ENCODE measurements at regions not wholly inside any gene's neighbourhood (a gene's known extent, or its start where the extent isn't known, plus 50 kb on each side); places are given as distances from the start of the nearest gene placed in this dataset.

GRCh38 chr5:57671371-57671770 is 188.8 kb upstream of the ACTBL2 start:
- Histone ChIP-seq H3K9me3 (no peaks in the 10 kb centered on the region), H3K36me3 (ENCODE audit: control insufficient read depth, insufficient read depth, low read length) (no peaks in the 10 kb centered on the region), H3K27me3 (replicated peaks; ENCODE audit: control insufficient read depth, insufficient read depth, low read length) (no peaks in the 10 kb centered on the region), H3K4me1 (peaks cover 2% of the 10 kb centered on the region; the same call in 1 of the 2 replicates), H3K4me3 (ENCODE audit: low read depth, low read length) (no peak overlapping the region)
- Mint-ChIP-seq H3K9me3 (ENCODE audit: unreplicated experiment) (no peaks in the 10 kb centered on the region), H3K4me1 (ENCODE audit: low read depth, unreplicated experiment) (peaks cover 6% of the 10 kb centered on the region), H3K36me3 (ENCODE audit: insufficient read depth, unreplicated experiment) (no peaks in the 10 kb centered on the region), H3K27ac (ENCODE audit: unreplicated experiment) (no peak overlapping the region), H3K27me3 (ENCODE audit: insufficient read depth, unreplicated experiment) (no peaks in the 10 kb centered on the region), H3K4me3 (ENCODE audit: unreplicated experiment) (no peak overlapping the region)
- no peak for DNase-seq
- no TSS peak for BruUV-seq (replicated peaks)
- TF ChIP-seq, protein P1, sequence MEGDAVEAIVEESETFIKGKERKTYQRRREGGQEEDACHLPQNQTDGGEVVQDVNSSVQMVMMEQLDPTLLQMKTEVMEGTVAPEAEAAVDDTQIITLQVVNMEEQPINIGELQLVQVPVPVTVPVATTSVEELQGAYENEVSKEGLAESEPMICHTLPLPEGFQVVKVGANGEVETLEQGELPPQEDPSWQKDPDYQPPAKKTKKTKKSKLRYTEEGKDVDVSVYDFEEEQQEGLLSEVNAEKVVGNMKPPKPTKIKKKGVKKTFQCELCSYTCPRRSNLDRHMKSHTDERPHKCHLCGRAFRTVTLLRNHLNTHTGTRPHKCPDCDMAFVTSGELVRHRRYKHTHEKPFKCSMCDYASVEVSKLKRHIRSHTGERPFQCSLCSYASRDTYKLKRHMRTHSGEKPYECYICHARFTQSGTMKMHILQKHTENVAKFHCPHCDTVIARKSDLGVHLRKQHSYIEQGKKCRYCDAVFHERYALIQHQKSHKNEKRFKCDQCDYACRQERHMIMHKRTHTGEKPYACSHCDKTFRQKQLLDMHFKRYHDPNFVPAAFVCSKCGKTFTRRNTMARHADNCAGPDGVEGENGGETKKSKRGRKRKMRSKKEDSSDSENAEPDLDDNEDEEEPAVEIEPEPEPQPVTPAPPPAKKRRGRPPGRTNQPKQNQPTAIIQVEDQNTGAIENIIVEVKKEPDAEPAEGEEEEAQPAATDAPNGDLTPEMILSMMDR (IDR thresholded peaks at IDR 0.05; ENCODE audit: insufficient read depth in 1 of 2, low read depth in 1 of 2, low read length in 1 of 2, severe bottlenecking in 1 of 2, unreplicated experiment in 1 of 2), result no peak
- intact Hi-C loops (cut with micrococcal nuclease; ENCODE audit: unreplicated experiment), result no loop called here
- POLR2A ChIA-PET, result no interaction called here
- CTCF ChIA-PET, result no interaction called here

DNA sequence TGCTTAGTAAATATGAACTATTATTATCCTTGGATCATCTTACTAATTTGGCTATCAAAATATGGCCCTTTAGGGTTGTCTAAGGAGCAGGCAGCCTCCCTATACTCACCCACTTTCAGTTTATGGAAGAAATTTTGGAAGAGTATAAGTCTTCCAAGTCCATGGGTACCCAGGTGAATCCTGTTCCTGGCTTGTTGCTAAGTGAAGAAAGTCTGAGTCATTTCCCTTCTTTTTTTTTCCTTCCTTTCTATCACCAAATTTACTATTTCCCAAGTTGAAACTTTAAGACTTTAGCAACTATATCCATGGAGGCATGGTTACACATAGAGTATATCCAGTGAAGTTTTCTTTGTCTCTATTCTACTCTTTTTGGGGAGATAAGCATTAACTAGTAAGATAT is 184.0 kb upstream of the ACTBL2 start:
- Histone ChIP-seq H3K27me3 (replicated peaks; ENCODE audit: control insufficient read depth, insufficient read depth, low read length) (no peaks in the 10 kb centered on the region), H3K36me3 (ENCODE audit: control insufficient read depth, insufficient read depth, low read length) (no peaks in the 10 kb centered on the region), H3K4me1 (no peaks in the 10 kb centered on the region; the same call in 1 of the 2 replicates), H3K9me3 (no peaks in the 10 kb centered on the region), H3K4me3 (ENCODE audit: low read depth, low read length) (no peak overlapping the region)
- no peak overlapping the region for H3K27ac Mint-ChIP-seq (ENCODE audit: unreplicated experiment)
- H3K4me1 Mint-ChIP-seq (ENCODE audit: low read depth, unreplicated experiment), result peaks cover 6% of the 10 kb centered on the region
- no peak overlapping the region for H3K4me3 Mint-ChIP-seq (ENCODE audit: unreplicated experiment)
- no peaks in the 10 kb centered on the region for H3K27me3 Mint-ChIP-seq (ENCODE audit: insufficient read depth, unreplicated experiment)
- ChIA-PET CTCF (no interaction called here), POLR2A (no interaction called here)
- no peaks in the 10 kb centered on the region for H3K9me3 Mint-ChIP-seq (ENCODE audit: unreplicated experiment)
- intact Hi-C loops (cut with micrococcal nuclease; ENCODE audit: unreplicated experiment), result no loop called here
- no peak for DNase-seq
- TF ChIP-seq, protein P1 (IDR thresholded peaks at IDR 0.05; ENCODE audit: insufficient read depth in 1 of 2, low read depth in 1 of 2, low read length in 1 of 2, severe bottlenecking in 1 of 2, unreplicated experiment in 1 of 2), result no peak
- BruUV-seq (replicated peaks), result no TSS peak
- H3K36me3 Mint-ChIP-seq (ENCODE audit: insufficient read depth, unreplicated experiment), result no peaks in the 10 kb centered on the region

GRCh38 chr5:57665146-57665936 is 182.7 kb upstream of the ACTBL2 start:
- no peaks in the 10 kb centered on the region for H3K36me3 ChIP-seq (ENCODE audit: control insufficient read depth, insufficient read depth, low read length)
- CTCF ChIA-PET, result no interaction called here
- Mint-ChIP-seq H3K27ac (ENCODE audit: unreplicated experiment) (no peak overlapping the region), H3K4me3 (ENCODE audit: unreplicated experiment) (no peak overlapping the region), H3K36me3 (ENCODE audit: insufficient read depth, unreplicated experiment) (no peaks in the 10 kb centered on the region), H3K4me1 (ENCODE audit: low read depth, unreplicated experiment) (peaks cover 6% of the 10 kb centered on the region), H3K27me3 (ENCODE audit: insufficient read depth, unreplicated experiment) (no peaks in the 10 kb centered on the region), H3K9me3 (ENCODE audit: unreplicated experiment) (no peaks in the 10 kb centered on the region)
- no peak overlapping the region for H3K4me3 ChIP-seq (ENCODE audit: low read depth, low read length)
- DNase-seq, result no peak
- POLR2A ChIA-PET, result no interaction called here
- no peaks in the 10 kb centered on the region for H3K27me3 ChIP-seq (replicated peaks; ENCODE audit: control insufficient read depth, insufficient read depth, low read length)
- TF ChIP-seq, protein P1 (IDR thresholded peaks at IDR 0.05; ENCODE audit: insufficient read depth in 1 of 2, low read depth in 1 of 2, low read length in 1 of 2, severe bottlenecking in 1 of 2, unreplicated experiment in 1 of 2), result no peak
- no peaks in the 10 kb centered on the region; the same call in 1 of the 2 replicates for H3K4me1 ChIP-seq
- intact Hi-C loops (cut with micrococcal nuclease; ENCODE audit: unreplicated experiment), result no loop called here
- BruUV-seq (replicated peaks), result no TSS peak
- no peaks in the 10 kb centered on the region for H3K9me3 ChIP-seq
